GM23338 (cell line): ENCODE measurements at regions not wholly inside any gene's neighbourhood (a gene's known extent, or its start where the extent isn't known, plus 50 kb on each side); places are given as distances from the start of the nearest gene placed in this dataset.

Experiments
- CREB1 ChIP-seq: fragments of 250-450 bp; sonication (Bioruptor Pico); IDR thresholded peaks from 2 replicates; pipeline ENCODE4 v1.5.0; 2020; ENCODE audit warnings: low read depth, mild to moderate bottlenecking, moderate library complexity
- EZH2 ChIP-seq: fragments of 200-600 bp; sonication (generic); IDR thresholded peaks from one replicate; pipeline ENCODE4 v1.8.0; 2017; ENCODE audit warnings: antibody characterized with exemption, mild to moderate bottlenecking, low read depth; ENCODE audit not compliant: unreplicated experiment
- EZH2phosphoT487 ChIP-seq: fragments of 200-600 bp; sonication (generic); IDR thresholded peaks from one replicate; pipeline ENCODE4 v1.8.1; 2018; ENCODE audit warnings: antibody characterized with exemption; ENCODE audit not compliant: unreplicated experiment
- JUNB ChIP-seq: IDR thresholded peaks from one replicate; pipeline ENCODE4 v1.6.1; 2016; ENCODE audit warnings: antibody characterized with exemption; ENCODE audit not compliant: unreplicated experiment
- NANOG ChIP-seq: IDR thresholded peaks from 2 replicates; pipeline ENCODE4 v1.6.1; 2016; ENCODE audit warnings: antibody characterized with exemption, borderline replicate concordance
- POLR2AphosphoS5 ChIP-seq: IDR thresholded peaks from 2 replicates; pipeline ENCODE4 v1.6.1; 2016; ENCODE audit warnings: antibody characterized with exemption, low read depth
- STAT1 ChIP-seq: IDR thresholded peaks from one replicate; pipeline ENCODE4 v1.6.1; 2016; ENCODE audit warnings: antibody characterized with exemption; ENCODE audit not compliant: unreplicated experiment
- ZNF114 ChIP-seq: fragments of 250-450 bp; sonication (Bioruptor Pico); IDR thresholded peaks from 2 replicates; pipeline ENCODE4 v1.5.0; 2020; ENCODE audit warnings: mild to moderate bottlenecking, moderate library complexity
- ZNF331 ChIP-seq: fragments of 250-450 bp; sonication (Bioruptor Pico); IDR thresholded peaks from 2 replicates; pipeline ENCODE4 v1.5.0; 2020; ENCODE audit warnings: low read depth, mild to moderate bottlenecking, moderate library complexity
- TF ChIP-seq, protein P1 (sequence below), 2 experiments: fragments of 200-600 bp in 1 of 2; sonication (generic) in 1 of 2; conservative IDR thresholded peaks; 2 replicates each; pipeline versions ENCODE4 v1.5.1 to v1.6.1; 2016 to 2017; ENCODE audit warnings: antibody characterized with exemption in 2 of 2, low read depth in 2 of 2, mild to moderate bottlenecking in 2 of 2, moderate library complexity in 1 of 2
- TF ChIP-seq, protein P2 (sequence below): IDR thresholded peaks from one replicate; pipeline ENCODE4 v1.6.1; 2018; ENCODE audit warnings: antibody characterized with exemption; ENCODE audit not compliant: unreplicated experiment
- TF ChIP-seq, protein P3 (sequence below): fragments of 250-450 bp; sonication (Bioruptor Pico); IDR thresholded peaks from 2 replicates; pipeline ENCODE4 v1.5.0; 2020; ENCODE audit warnings: mild to moderate bottlenecking, moderate library complexity
- TF ChIP-seq, protein P4 (sequence below): IDR thresholded peaks from 2 replicates; pipeline ENCODE4 v1.6.1; 2016; ENCODE audit warnings: antibody characterized with exemption

DNA sequence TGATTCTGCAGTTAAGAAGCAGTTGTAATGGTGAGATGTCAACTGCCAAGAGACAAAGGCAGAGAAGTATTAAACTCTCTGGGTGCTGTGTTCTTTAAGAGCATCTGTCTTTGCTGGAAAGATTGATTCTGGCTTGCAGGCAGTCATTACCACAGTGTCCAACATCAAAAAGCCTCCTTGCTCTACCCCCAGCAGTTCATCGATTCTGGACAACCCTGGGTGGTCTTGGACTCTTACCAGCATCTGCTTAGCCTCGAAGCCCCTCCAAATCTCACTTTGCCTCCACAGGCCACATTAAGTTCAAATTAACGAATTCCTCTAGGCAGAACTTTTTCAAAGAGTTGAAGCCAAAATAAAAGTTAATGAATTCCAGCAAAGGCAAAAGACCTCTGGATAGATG is 1061.4 kb downstream of the TSN start:
- TF ChIP-seq, protein P1, sequence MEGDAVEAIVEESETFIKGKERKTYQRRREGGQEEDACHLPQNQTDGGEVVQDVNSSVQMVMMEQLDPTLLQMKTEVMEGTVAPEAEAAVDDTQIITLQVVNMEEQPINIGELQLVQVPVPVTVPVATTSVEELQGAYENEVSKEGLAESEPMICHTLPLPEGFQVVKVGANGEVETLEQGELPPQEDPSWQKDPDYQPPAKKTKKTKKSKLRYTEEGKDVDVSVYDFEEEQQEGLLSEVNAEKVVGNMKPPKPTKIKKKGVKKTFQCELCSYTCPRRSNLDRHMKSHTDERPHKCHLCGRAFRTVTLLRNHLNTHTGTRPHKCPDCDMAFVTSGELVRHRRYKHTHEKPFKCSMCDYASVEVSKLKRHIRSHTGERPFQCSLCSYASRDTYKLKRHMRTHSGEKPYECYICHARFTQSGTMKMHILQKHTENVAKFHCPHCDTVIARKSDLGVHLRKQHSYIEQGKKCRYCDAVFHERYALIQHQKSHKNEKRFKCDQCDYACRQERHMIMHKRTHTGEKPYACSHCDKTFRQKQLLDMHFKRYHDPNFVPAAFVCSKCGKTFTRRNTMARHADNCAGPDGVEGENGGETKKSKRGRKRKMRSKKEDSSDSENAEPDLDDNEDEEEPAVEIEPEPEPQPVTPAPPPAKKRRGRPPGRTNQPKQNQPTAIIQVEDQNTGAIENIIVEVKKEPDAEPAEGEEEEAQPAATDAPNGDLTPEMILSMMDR (conservative IDR thresholded peaks at IDR 0.05; ENCODE audit: low read depth in 2 of 2), result no peak
- no peak for TF ChIP-seq EZH2
- no peak for TF ChIP-seq POLR2AphosphoS5
- TF ChIP-seq EZH2phosphoT487, result no peak
- no peak for TF ChIP-seq CREB1 (CRISPR knock-in tag)
- TF ChIP-seq, protein P2, sequence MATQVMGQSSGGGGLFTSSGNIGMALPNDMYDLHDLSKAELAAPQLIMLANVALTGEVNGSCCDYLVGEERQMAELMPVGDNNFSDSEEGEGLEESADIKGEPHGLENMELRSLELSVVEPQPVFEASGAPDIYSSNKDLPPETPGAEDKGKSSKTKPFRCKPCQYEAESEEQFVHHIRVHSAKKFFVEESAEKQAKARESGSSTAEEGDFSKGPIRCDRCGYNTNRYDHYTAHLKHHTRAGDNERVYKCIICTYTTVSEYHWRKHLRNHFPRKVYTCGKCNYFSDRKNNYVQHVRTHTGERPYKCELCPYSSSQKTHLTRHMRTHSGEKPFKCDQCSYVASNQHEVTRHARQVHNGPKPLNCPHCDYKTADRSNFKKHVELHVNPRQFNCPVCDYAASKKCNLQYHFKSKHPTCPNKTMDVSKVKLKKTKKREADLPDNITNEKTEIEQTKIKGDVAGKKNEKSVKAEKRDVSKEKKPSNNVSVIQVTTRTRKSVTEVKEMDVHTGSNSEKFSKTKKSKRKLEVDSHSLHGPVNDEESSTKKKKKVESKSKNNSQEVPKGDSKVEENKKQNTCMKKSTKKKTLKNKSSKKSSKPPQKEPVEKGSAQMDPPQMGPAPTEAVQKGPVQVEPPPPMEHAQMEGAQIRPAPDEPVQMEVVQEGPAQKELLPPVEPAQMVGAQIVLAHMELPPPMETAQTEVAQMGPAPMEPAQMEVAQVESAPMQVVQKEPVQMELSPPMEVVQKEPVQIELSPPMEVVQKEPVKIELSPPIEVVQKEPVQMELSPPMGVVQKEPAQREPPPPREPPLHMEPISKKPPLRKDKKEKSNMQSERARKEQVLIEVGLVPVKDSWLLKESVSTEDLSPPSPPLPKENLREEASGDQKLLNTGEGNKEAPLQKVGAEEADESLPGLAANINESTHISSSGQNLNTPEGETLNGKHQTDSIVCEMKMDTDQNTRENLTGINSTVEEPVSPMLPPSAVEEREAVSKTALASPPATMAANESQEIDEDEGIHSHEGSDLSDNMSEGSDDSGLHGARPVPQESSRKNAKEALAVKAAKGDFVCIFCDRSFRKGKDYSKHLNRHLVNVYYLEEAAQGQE, result no peak
- no peak for TF ChIP-seq JUNB
- TF ChIP-seq, protein P3, sequence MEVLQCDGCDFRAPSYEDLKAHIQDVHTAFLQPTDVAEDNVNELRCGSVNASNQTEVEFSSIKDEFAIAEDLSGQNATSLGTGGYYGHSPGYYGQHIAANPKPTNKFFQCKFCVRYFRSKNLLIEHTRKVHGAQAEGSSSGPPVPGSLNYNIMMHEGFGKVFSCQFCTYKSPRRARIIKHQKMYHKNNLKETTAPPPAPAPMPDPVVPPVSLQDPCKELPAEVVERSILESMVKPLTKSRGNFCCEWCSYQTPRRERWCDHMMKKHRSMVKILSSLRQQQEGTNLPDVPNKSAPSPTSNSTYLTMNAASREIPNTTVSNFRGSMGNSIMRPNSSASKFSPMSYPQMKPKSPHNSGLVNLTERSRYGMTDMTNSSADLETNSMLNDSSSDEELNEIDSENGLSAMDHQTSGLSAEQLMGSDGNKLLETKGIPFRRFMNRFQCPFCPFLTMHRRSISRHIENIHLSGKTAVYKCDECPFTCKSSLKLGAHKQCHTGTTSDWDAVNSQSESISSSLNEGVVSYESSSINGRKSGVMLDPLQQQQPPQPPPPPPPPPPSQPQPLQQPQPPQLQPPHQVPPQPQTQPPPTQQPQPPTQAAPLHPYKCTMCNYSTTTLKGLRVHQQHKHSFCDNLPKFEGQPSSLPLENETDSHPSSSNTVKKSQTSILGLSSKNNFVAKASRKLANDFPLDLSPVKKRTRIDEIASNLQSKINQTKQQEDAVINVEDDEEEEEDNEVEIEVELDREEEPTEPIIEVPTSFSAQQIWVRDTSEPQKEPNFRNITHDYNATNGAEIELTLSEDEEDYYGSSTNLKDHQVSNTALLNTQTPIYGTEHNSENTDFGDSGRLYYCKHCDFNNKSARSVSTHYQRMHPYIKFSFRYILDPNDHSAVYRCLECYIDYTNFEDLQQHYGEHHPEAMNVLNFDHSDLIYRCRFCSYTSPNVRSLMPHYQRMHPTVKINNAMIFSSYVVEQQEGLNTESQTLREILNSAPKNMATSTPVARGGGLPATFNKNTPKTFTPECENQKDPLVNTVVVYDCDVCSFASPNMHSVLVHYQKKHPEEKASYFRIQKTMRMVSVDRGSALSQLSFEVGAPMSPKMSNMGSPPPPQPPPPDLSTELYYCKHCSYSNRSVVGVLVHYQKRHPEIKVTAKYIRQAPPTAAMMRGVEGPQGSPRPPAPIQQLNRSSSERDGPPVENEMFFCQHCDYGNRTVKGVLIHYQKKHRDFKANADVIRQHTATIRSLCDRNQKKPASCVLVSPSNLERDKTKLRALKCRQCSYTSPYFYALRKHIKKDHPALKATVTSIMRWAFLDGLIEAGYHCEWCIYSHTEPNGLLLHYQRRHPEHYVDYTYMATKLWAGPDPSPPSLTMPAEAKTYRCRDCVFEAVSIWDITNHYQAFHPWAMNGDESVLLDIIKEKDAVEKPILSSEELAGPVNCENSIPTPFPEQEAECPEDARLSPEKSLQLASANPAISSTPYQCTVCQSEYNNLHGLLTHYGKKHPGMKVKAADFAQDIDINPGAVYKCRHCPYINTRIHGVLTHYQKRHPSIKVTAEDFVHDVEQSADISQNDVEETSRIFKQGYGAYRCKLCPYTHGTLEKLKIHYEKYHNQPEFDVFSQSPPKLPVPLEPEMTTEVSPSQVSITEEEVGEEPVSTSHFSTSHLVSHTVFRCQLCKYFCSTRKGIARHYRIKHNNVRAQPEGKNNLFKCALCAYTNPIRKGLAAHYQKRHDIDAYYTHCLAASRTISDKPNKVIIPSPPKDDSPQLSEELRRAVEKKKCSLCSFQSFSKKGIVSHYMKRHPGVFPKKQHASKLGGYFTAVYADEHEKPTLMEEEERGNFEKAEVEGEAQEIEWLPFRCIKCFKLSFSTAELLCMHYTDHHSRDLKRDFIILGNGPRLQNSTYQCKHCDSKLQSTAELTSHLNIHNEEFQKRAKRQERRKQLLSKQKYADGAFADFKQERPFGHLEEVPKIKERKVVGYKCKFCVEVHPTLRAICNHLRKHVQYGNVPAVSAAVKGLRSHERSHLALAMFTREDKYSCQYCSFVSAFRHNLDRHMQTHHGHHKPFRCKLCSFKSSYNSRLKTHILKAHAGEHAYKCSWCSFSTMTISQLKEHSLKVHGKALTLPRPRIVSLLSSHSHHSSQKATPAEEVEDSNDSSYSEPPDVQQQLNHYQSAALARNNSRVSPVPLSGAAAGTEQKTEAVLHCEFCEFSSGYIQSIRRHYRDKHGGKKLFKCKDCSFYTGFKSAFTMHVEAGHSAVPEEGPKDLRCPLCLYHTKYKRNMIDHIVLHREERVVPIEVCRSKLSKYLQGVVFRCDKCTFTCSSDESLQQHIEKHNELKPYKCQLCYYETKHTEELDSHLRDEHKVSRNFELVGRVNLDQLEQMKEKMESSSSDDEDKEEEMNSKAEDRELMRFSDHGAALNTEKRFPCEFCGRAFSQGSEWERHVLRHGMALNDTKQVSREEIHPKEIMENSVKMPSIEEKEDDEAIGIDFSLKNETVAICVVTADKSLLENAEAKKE, result no peak
- TF ChIP-seq ZNF331 (CRISPR knock-in tag), result no peak
- no peak for TF ChIP-seq STAT1
- TF ChIP-seq NANOG, result no peak
- no peak for TF ChIP-seq ZNF114 (CRISPR knock-in tag)
- TF ChIP-seq, protein P4, sequence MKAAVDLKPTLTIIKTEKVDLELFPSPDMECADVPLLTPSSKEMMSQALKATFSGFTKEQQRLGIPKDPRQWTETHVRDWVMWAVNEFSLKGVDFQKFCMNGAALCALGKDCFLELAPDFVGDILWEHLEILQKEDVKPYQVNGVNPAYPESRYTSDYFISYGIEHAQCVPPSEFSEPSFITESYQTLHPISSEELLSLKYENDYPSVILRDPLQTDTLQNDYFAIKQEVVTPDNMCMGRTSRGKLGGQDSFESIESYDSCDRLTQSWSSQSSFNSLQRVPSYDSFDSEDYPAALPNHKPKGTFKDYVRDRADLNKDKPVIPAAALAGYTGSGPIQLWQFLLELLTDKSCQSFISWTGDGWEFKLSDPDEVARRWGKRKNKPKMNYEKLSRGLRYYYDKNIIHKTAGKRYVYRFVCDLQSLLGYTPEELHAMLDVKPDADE, result no peak
